ENCODE measurements at regions not wholly inside any gene's neighbourhood (a gene's known extent, or its start where the extent isn't known, plus 50 kb on each side); places are given as distances from the start of the nearest gene placed in this dataset.
A peak's percentile ranks its signal among the peaks of the same experiment; 100 is the strongest.

- no peaks in the 10 kb centered on the region for H3K4me1 ChIP-seq
- no peaks in the 10 kb centered on the region for H3K36me3 ChIP-seq
- no peak overlapping the region for H3K4me3 ChIP-seq
- H3K27ac ChIP-seq: no peak overlapping the region
- no peaks in the 10 kb centered on the region for H3K27me3 ChIP-seq
- DNase-seq: no peak
- no peaks in the 10 kb centered on the region for H3K9me3 ChIP-seq (replicated peaks)
Measured at GRCh38 chr6:126173265-126173664, 166.7 kb upstream of the CENPW start.

- no peak for DNase-seq
- Histone ChIP-seq H3K27ac (no peak overlapping the region), H3K27me3 (no peaks in the 10 kb centered on the region), H3K4me1 (peaks cover 4% of the 10 kb centered on the region; the same call in 1 of the 2 replicates), H3K9me3 (replicated peaks) (no peaks in the 10 kb centered on the region), H3K4me3 (no peak overlapping the region), H3K36me3 (no peaks in the 10 kb centered on the region)
Measured at GRCh38 chr6:126174697-126175096, 165.2 kb upstream of the CENPW start.

- Histone ChIP-seq H3K4me1 (peaks cover 10% of the 10 kb centered on the region), H3K27ac (no peak overlapping the region), H3K36me3 (no peaks in the 10 kb centered on the region), H3K9me3 (replicated peaks) (no peaks in the 10 kb centered on the region), H3K27me3 (no peaks in the 10 kb centered on the region), H3K4me3 (no peak overlapping the region)
- DNase-seq: no peak
Measured at GRCh38 chr6:126175251-126175650, 164.7 kb upstream of the CENPW start.

- H3K4me1 ChIP-seq: peaks cover 18% of the 10 kb centered on the region
- no peaks in the 10 kb centered on the region for H3K36me3 ChIP-seq
- peak in 1 of 2 experiments; percentile 46 for DNase-seq
Measured at GRCh38 chr6:126176282-126176681, 163.6 kb upstream of the CENPW start.

GRCh38 chr6:126180585-126180984 is 159.3 kb upstream of the CENPW start:
- no peaks in the 10 kb centered on the region for H3K36me3 ChIP-seq
- no peak overlapping the region for H3K4me3 ChIP-seq
- peaks cover 22% of the 10 kb centered on the region for H3K4me1 ChIP-seq
- peak overlapping the region; percentile 80 for H3K27ac ChIP-seq
- no peaks in the 10 kb centered on the region for H3K27me3 ChIP-seq
- peak; percentile 65 to 88 for DNase-seq
- no peaks in the 10 kb centered on the region for H3K9me3 ChIP-seq (replicated peaks)

More at GRCh38 chr6:126176282-126176681, 163.6 kb upstream of the CENPW start:
- no peak overlapping the region for H3K4me3 ChIP-seq
- no peaks in the 10 kb centered on the region for H3K9me3 ChIP-seq (replicated peaks)
- no peaks in the 10 kb centered on the region for H3K27me3 ChIP-seq
- no peak overlapping the region for H3K27ac ChIP-seq

- peak overlapping the region; percentile 80 for H3K27ac ChIP-seq
- H3K27me3 ChIP-seq: no peaks in the 10 kb centered on the region
- no peaks in the 10 kb centered on the region for H3K9me3 ChIP-seq (replicated peaks)
- H3K4me3 ChIP-seq: no peak overlapping the region
- DNase-seq: peak in 1 of 2 experiments; percentile 30
- H3K36me3 ChIP-seq: no peaks in the 10 kb centered on the region
- peaks cover 22% of the 10 kb centered on the region for H3K4me1 ChIP-seq
Measured at GRCh38 chr6:126181173-126181741, 158.7 kb upstream of the CENPW start.

- H3K9me3 ChIP-seq (replicated peaks): no peaks in the 10 kb centered on the region
- no peaks in the 10 kb centered on the region for H3K27me3 ChIP-seq
- H3K36me3 ChIP-seq: no peaks in the 10 kb centered on the region
- DNase-seq: no peak
- H3K27ac ChIP-seq: peak overlapping the region; percentile 80; the same call in 1 of the 2 replicates
- H3K4me1 ChIP-seq: peaks cover 22% of the 10 kb centered on the region
- H3K4me3 ChIP-seq: no peak overlapping the region
Measured at GRCh38 chr6:126181890-126182289, 158.0 kb upstream of the CENPW start.

GRCh38 chr6:126182650-126183311 is 157.1 kb upstream of the CENPW start:
- Histone ChIP-seq H3K27me3 (no peaks in the 10 kb centered on the region), H3K27ac (no peak overlapping the region), H3K4me3 (no peak overlapping the region), H3K9me3 (replicated peaks) (no peaks in the 10 kb centered on the region), H3K36me3 (no peaks in the 10 kb centered on the region), H3K4me1 (peaks cover 22% of the 10 kb centered on the region)
- no peak for DNase-seq

GRCh38 chr6:126185774-126186173 is 154.1 kb upstream of the CENPW start:
- Histone ChIP-seq H3K4me1 (peaks cover 20% of the 10 kb centered on the region), H3K27me3 (no peaks in the 10 kb centered on the region), H3K36me3 (no peaks in the 10 kb centered on the region), H3K9me3 (replicated peaks) (no peaks in the 10 kb centered on the region), H3K27ac (no peak overlapping the region), H3K4me3 (no peak overlapping the region)
- DNase-seq: no peak

- Histone ChIP-seq H3K4me3 (no peak overlapping the region), H3K9me3 (replicated peaks) (no peaks in the 10 kb centered on the region), H3K36me3 (no peaks in the 10 kb centered on the region), H3K27me3 (no peaks in the 10 kb centered on the region), H3K4me1 (peaks cover 11% of the 10 kb centered on the region), H3K27ac (no peak overlapping the region)
- peak in 1 of 2 experiments; percentile 17 for DNase-seq
Measured at GRCh38 chr6:126188279-126188909, 151.5 kb upstream of the CENPW start.

- H3K27ac ChIP-seq: no peak overlapping the region
- no peaks in the 10 kb centered on the region for H3K9me3 ChIP-seq (replicated peaks)
- H3K4me3 ChIP-seq: no peak overlapping the region
- H3K36me3 ChIP-seq: no peaks in the 10 kb centered on the region
- H3K4me1 ChIP-seq: 0 out of 2 replicates have a peak, but pooled peaks cover 9% of the 10 kb centered on the region
- DNase-seq: no peak
- H3K27me3 ChIP-seq: no peaks in the 10 kb centered on the region
Measured at GRCh38 chr6:126195625-126196236, 144.2 kb upstream of the CENPW start.

- Histone ChIP-seq H3K36me3 (no peaks in the 10 kb centered on the region), H3K4me3 (no peak overlapping the region), H3K9me3 (replicated peaks) (no peaks in the 10 kb centered on the region), H3K27me3 (no peaks in the 10 kb centered on the region), H3K27ac (no peak overlapping the region), H3K4me1 (0 out of 2 replicates have a peak, but pooled peaks cover 9% of the 10 kb centered on the region)
- no peak for DNase-seq
Measured at GRCh38 chr6:126198631-126199030, 141.3 kb upstream of the CENPW start.

- Histone ChIP-seq H3K4me3 (no peak overlapping the region), H3K9me3 (replicated peaks) (no peaks in the 10 kb centered on the region), H3K4me1 (0 out of 2 replicates have a peak, but pooled peaks cover 9% of the 10 kb centered on the region), H3K36me3 (no peaks in the 10 kb centered on the region), H3K27me3 (no peaks in the 10 kb centered on the region), H3K27ac (no peak overlapping the region)
- DNase-seq: no peak
Measured at GRCh38 chr6:126199466-126199865, 140.4 kb upstream of the CENPW start.

- Histone ChIP-seq H3K9me3 (replicated peaks) (no peaks in the 10 kb centered on the region), H3K27me3 (no peaks in the 10 kb centered on the region), H3K36me3 (no peaks in the 10 kb centered on the region), H3K4me3 (no peak overlapping the region), H3K4me1 (0 out of 2 replicates have a peak, but pooled peaks cover 5% of the 10 kb centered on the region), H3K27ac (no peak overlapping the region)
- DNase-seq: no peak
Measured at GRCh38 chr6:126202707-126203106, 137.2 kb upstream of the CENPW start.

GRCh38 chr6:126204126-126204525 is 135.8 kb upstream of the CENPW start:
- Histone ChIP-seq H3K4me3 (no peak overlapping the region), H3K27ac (no peak overlapping the region), H3K36me3 (no peaks in the 10 kb centered on the region), H3K9me3 (replicated peaks) (no peaks in the 10 kb centered on the region), H3K4me1 (no peaks in the 10 kb centered on the region), H3K27me3 (no peaks in the 10 kb centered on the region)
- DNase-seq: no peak
